ENCODE measurements at regions not wholly inside any gene's neighbourhood (a gene's known extent, or its start where the extent isn't known, plus 50 kb on each side); places are given as distances from the start of the nearest gene placed in this dataset.

- no peak for DNase-seq
- Histone ChIP-seq H2BK5ac (ENCODE audit: low read depth, low read length, poor library complexity, severe bottlenecking) (no peak overlapping the region), H3K23ac (ENCODE audit: low read length in 2 of 2) (no peak overlapping the region), H2AK5ac (ENCODE audit: low read length, severe bottlenecking) (no peak overlapping the region), H3K9me3 (ENCODE audit: control insufficient read depth, low read length) (no peaks in the 10 kb centered on the region), H2BK15ac (ENCODE audit: low read depth, poor library complexity, severe bottlenecking) (no peak overlapping the region), H2AFZ (ENCODE audit: low read depth, low read length) (no peak overlapping the region), H3K27ac (ENCODE audit: low read length, poor library complexity, severe bottlenecking) (no peak overlapping the region), H3K9ac (ENCODE audit: low read length) (no peak overlapping the region), H3K14ac (ENCODE audit: low read length in 2 of 2) (no peak overlapping the region), H2BK120ac (ENCODE audit: low read depth, low read length) (no peak overlapping the region), H3K4me3 (ENCODE audit: insufficient read depth in 1 of 2, low read depth in 1 of 2, low read length in 2 of 2) (no peak overlapping the region), H3K18ac (ENCODE audit: low read depth in 1 of 2, low read length in 2 of 2) (no peak overlapping the region), H3K4ac (ENCODE audit: low read depth in 1 of 2, low read length in 2 of 2) (no peak overlapping the region), H3K4me2 (ENCODE audit: low read length, poor library complexity, severe bottlenecking) (no peak overlapping the region), H4K8ac (ENCODE audit: low read length) (no peak overlapping the region), H3K4me1 (ENCODE audit: control insufficient read depth, insufficient read depth, low read depth, low read length) (peaks cover 2% of the 10 kb centered on the region), H3K79me1 (replicated peaks; ENCODE audit: low read length, poor library complexity, severe bottlenecking) (no peaks in the 10 kb centered on the region), H3K27me3 (ENCODE audit: control insufficient read depth in 1 of 2, insufficient read depth in 1 of 2, low read length in 2 of 2) (no peaks in the 10 kb centered on the region), H4K91ac (ENCODE audit: low read length) (no peak overlapping the region), H2BK12ac (ENCODE audit: low read length in 2 of 2) (no peak overlapping the region), H3K36me3 (ENCODE audit: control insufficient read depth in 1 of 2, insufficient read depth in 2 of 2, low read depth in 1 of 2, low read length in 2 of 2) (no peaks in the 10 kb centered on the region)
- WGBS, result 50% methylated on average over 1 of the region's 2 CpGs
Measured at GRCh38 chr1:56297904-56298303, 281.5 kb downstream of the PLPP3 start.

- Histone ChIP-seq H2BK15ac (ENCODE audit: low read depth, poor library complexity, severe bottlenecking) (no peak overlapping the region), H3K4me2 (ENCODE audit: low read length, poor library complexity, severe bottlenecking) (no peak overlapping the region), H3K4me3 (ENCODE audit: insufficient read depth in 1 of 2, low read depth in 1 of 2, low read length in 2 of 2) (no peak overlapping the region), H3K23ac (ENCODE audit: low read length in 2 of 2) (no peak overlapping the region), H3K27me3 (ENCODE audit: control insufficient read depth in 1 of 2, insufficient read depth in 1 of 2, low read length in 2 of 2) (no peaks in the 10 kb centered on the region), H3K18ac (ENCODE audit: low read depth in 1 of 2, low read length in 2 of 2) (no peak overlapping the region), H3K14ac (ENCODE audit: low read length in 2 of 2) (no peak overlapping the region), H3K9ac (ENCODE audit: low read length) (no peak overlapping the region), H3K9me3 (ENCODE audit: control insufficient read depth, low read length) (no peaks in the 10 kb centered on the region), H2AFZ (ENCODE audit: low read depth, low read length) (no peak overlapping the region), H2BK5ac (ENCODE audit: low read depth, low read length, poor library complexity, severe bottlenecking) (no peak overlapping the region), H3K4ac (ENCODE audit: low read depth in 1 of 2, low read length in 2 of 2) (no peak overlapping the region), H2BK120ac (ENCODE audit: low read depth, low read length) (no peak overlapping the region), H4K91ac (ENCODE audit: low read length) (no peak overlapping the region), H3K79me1 (replicated peaks; ENCODE audit: low read length, poor library complexity, severe bottlenecking) (no peaks in the 10 kb centered on the region), H3K4me1 (ENCODE audit: control insufficient read depth, insufficient read depth, low read depth, low read length) (peaks cover 2% of the 10 kb centered on the region), H2AK5ac (ENCODE audit: low read length, severe bottlenecking) (no peak overlapping the region), H2BK12ac (ENCODE audit: low read length in 2 of 2) (no peak overlapping the region), H3K27ac (ENCODE audit: low read length, poor library complexity, severe bottlenecking) (no peak overlapping the region), H3K36me3 (ENCODE audit: control insufficient read depth in 1 of 2, insufficient read depth in 2 of 2, low read depth in 1 of 2, low read length in 2 of 2) (no peaks in the 10 kb centered on the region), H4K8ac (ENCODE audit: low read length) (no peak overlapping the region)
- no peak for DNase-seq
- 100% methylated on average over 1 of the region's 2 CpGs for WGBS
Measured at GRCh38 chr1:56297208-56297607, 282.2 kb downstream of the PLPP3 start.

GRCh38 chr1:56295949-56296929, 283.1 kb downstream of the PLPP3 start:
- no peaks in the 10 kb centered on the region for H3K36me3 ChIP-seq (ENCODE audit: control insufficient read depth in 1 of 2, insufficient read depth in 2 of 2, low read depth in 1 of 2, low read length in 2 of 2)
- peak overlapping the region in 1 of 2 experiments; percentile 15 for H2BK12ac ChIP-seq (ENCODE audit: low read length in 2 of 2)
- H4K8ac ChIP-seq (ENCODE audit: low read length), result no peak overlapping the region
- no peak overlapping the region for H2BK120ac ChIP-seq (ENCODE audit: low read depth, low read length)
- H3K18ac ChIP-seq (ENCODE audit: low read depth in 1 of 2, low read length in 2 of 2), result peak overlapping the region in 1 of 2 experiments; percentile 18
- 85% methylated on average over 4 of the region's 4 CpGs for WGBS
- H3K4me1 ChIP-seq (ENCODE audit: control insufficient read depth, insufficient read depth, low read depth, low read length), result no peaks in the 10 kb centered on the region
- H3K9ac ChIP-seq (ENCODE audit: low read length), result no peak overlapping the region
- H4K91ac ChIP-seq (ENCODE audit: low read length), result no peak overlapping the region
- H3K23ac ChIP-seq (ENCODE audit: low read length in 2 of 2), result no peak overlapping the region
- H3K4me3 ChIP-seq (ENCODE audit: insufficient read depth in 1 of 2, low read depth in 1 of 2, low read length in 2 of 2), result no peak overlapping the region
- no peaks in the 10 kb centered on the region for H3K27me3 ChIP-seq (ENCODE audit: control insufficient read depth in 1 of 2, insufficient read depth in 1 of 2, low read length in 2 of 2)
- peak overlapping the region; percentile 36 for H2BK15ac ChIP-seq (ENCODE audit: low read depth, poor library complexity, severe bottlenecking)
- H2AK5ac ChIP-seq (ENCODE audit: low read length, severe bottlenecking), result no peak overlapping the region
- H3K4me2 ChIP-seq (ENCODE audit: low read length, poor library complexity, severe bottlenecking), result no peak overlapping the region
- no peak overlapping the region for H2BK5ac ChIP-seq (ENCODE audit: low read depth, low read length, poor library complexity, severe bottlenecking)
- H3K9me3 ChIP-seq (ENCODE audit: control insufficient read depth, low read length), result no peaks in the 10 kb centered on the region
- no peak overlapping the region for H3K14ac ChIP-seq (ENCODE audit: low read length in 2 of 2)
- H3K79me1 ChIP-seq (replicated peaks; ENCODE audit: low read length, poor library complexity, severe bottlenecking), result no peaks in the 10 kb centered on the region
- no peak for DNase-seq
- H3K4ac ChIP-seq (ENCODE audit: low read depth in 1 of 2, low read length in 2 of 2), result no peak overlapping the region
- H2AFZ ChIP-seq (ENCODE audit: low read depth, low read length), result no peak overlapping the region
- H3K27ac ChIP-seq (ENCODE audit: low read length, poor library complexity, severe bottlenecking), result no peak overlapping the region

- no peak overlapping the region for H3K4me2 ChIP-seq (ENCODE audit: low read length, poor library complexity, severe bottlenecking)
- H3K4me3 ChIP-seq (ENCODE audit: insufficient read depth in 1 of 2, low read depth in 1 of 2, low read length in 2 of 2), result peak overlapping the region in 1 of 2 experiments; percentile 15
- no peak overlapping the region for H3K27ac ChIP-seq (ENCODE audit: low read length, poor library complexity, severe bottlenecking)
- no peaks in the 10 kb centered on the region for H3K4me1 ChIP-seq (ENCODE audit: control insufficient read depth, insufficient read depth, low read depth, low read length)
- H3K79me1 ChIP-seq (replicated peaks; ENCODE audit: low read length, poor library complexity, severe bottlenecking), result no peaks in the 10 kb centered on the region
- WGBS, result 74% methylated on average over 5 of the region's 5 CpGs
- no peak overlapping the region for H4K91ac ChIP-seq (ENCODE audit: low read length)
- H4K8ac ChIP-seq (ENCODE audit: low read length), result no peak overlapping the region
- no peak for DNase-seq
- H2BK12ac ChIP-seq (ENCODE audit: low read length in 2 of 2), result peak overlapping the region in 1 of 2 experiments; percentile 15
- no peak overlapping the region for H3K18ac ChIP-seq (ENCODE audit: low read depth in 1 of 2, low read length in 2 of 2)
- H2AFZ ChIP-seq (ENCODE audit: low read depth, low read length), result no peak overlapping the region
- H3K14ac ChIP-seq (ENCODE audit: low read length in 2 of 2), result no peak overlapping the region
- H2BK120ac ChIP-seq (ENCODE audit: low read depth, low read length), result no peak overlapping the region
- H2AK5ac ChIP-seq (ENCODE audit: low read length, severe bottlenecking), result no peak overlapping the region
- no peak overlapping the region for H2BK15ac ChIP-seq (ENCODE audit: low read depth, poor library complexity, severe bottlenecking)
- no peaks in the 10 kb centered on the region for H3K36me3 ChIP-seq (ENCODE audit: control insufficient read depth in 1 of 2, insufficient read depth in 2 of 2, low read depth in 1 of 2, low read length in 2 of 2)
- no peak overlapping the region for H3K9ac ChIP-seq (ENCODE audit: low read length)
- no peak overlapping the region for H3K4ac ChIP-seq (ENCODE audit: low read depth in 1 of 2, low read length in 2 of 2)
- no peak overlapping the region for H2BK5ac ChIP-seq (ENCODE audit: low read depth, low read length, poor library complexity, severe bottlenecking)
- no peaks in the 10 kb centered on the region for H3K9me3 ChIP-seq (ENCODE audit: control insufficient read depth, low read length)
- no peak overlapping the region for H3K23ac ChIP-seq (ENCODE audit: low read length in 2 of 2)
- no peaks in the 10 kb centered on the region for H3K27me3 ChIP-seq (ENCODE audit: control insufficient read depth in 1 of 2, insufficient read depth in 1 of 2, low read length in 2 of 2)
Measured at GRCh38 chr1:56291374-56291919, 287.9 kb downstream of the PLPP3 start.
